Activated CD4-positive, CD25-positive, alpha-beta regulatory T cell treated with anti-CD3 and anti-CD28 coated beads, Interleukin-2, amount 50 U/mL, for 16 hours (primary cell): ENCODE measurements at regions not wholly inside any gene's neighbourhood (a gene's known extent, or its start where the extent isn't known, plus 50 kb on each side); places are given as distances from the start of the nearest gene placed in this dataset.

Source experiments
- DNase-seq: peaks from one replicate; pipeline ENCODE4 v3.0.0-alpha.2; 2020; ENCODE audit warnings: low read depth, low spot score

- no peak for DNase-seq
These were observed 50.6 kb upstream of the MRPS6 start for GRCh38 chr21:34022627-34023335.

- no peak for DNase-seq
These were observed 51.7 kb upstream of the MRPS6 start for GRCh38 chr21:34021726-34022125.

GRCh38 chr21:34020983-34021553, 52.3 kb upstream of the MRPS6 start:
- no peak for DNase-seq

- DNase-seq = no peak
These were observed 53.2 kb upstream of the MRPS6 start for GRCh38 chr21:34020005-34020847.

- no peak for DNase-seq
These were observed 54.0 kb upstream of the MRPS6 start for GRCh38 chr21:34019402-34019801.

GRCh38 chr21:34018910-34019309, 54.5 kb upstream of the MRPS6 start:
- no peak for DNase-seq

- DNase-seq = no peak
These were observed 55.2 kb upstream of the MRPS6 start for GRCh38 chr21:34018185-34018584.

GRCh38 chr21:34017039-34017961, 56.1 kb upstream of the MRPS6 start:
- DNase-seq = no peak

- no peak for DNase-seq
These were observed 60.7 kb upstream of the MRPS6 start for GRCh38 chr21:34012640-34013039.

- DNase-seq = no peak
These were observed 61.7 kb upstream of the MRPS6 start for GRCh38 chr21:34011660-34012059.

- no peak for DNase-seq
These were observed 64.2 kb upstream of the MRPS6 start for GRCh38 chr21:34009193-34009592.

GRCh38 chr21:34008618-34009017, 64.8 kb upstream of the MRPS6 start:
- no peak for DNase-seq

GRCh38 chr21:34006611-34007168, 66.7 kb upstream of the MRPS6 start:
- no peak for DNase-seq

- DNase-seq = no peak
These were observed 68.4 kb upstream of the MRPS6 start for GRCh38 chr21:34004974-34005373.

- no peak for DNase-seq
These were observed 69.1 kb upstream of the MRPS6 start for GRCh38 chr21:34004013-34004938.

GRCh38 chr21:34003428-34003827, 70.0 kb upstream of the MRPS6 start:
- DNase-seq = no peak

GRCh38 chr21:34000375-34000774, 73.0 kb upstream of the MRPS6 start:
- DNase-seq = no peak

GRCh38 chr21:33998809-33999208, 74.6 kb upstream of the MRPS6 start:
- no peak for DNase-seq

GRCh38 chr21:33998402-33998801, 75.0 kb upstream of the MRPS6 start:
- DNase-seq = no peak

- no peak for DNase-seq
These were observed 75.9 kb upstream of the MRPS6 start for GRCh38 chr21:33997436-33997835.
